GM08714 (cell line): ENCODE measurements at regions not wholly inside any gene's neighbourhood (a gene's known extent, or its start where the extent isn't known, plus 50 kb on each side); places are given as distances from the start of the nearest gene placed in this dataset.

ENCODE experiments used
- H3K4me3 ChIP-seq: fragments of 200-500 bp; sonication (Bioruptor generic); 2 replicates; pipeline ENCODE4 v1.5.1; 2014; ENCODE audit warnings: mild to moderate bottlenecking, low read length, inconsistent platforms
- ZNF274 ChIP-seq: IDR thresholded peaks from 2 replicates; pipeline ENCODE4 v1.6.1; 2012; ENCODE audit warnings: mild to moderate bottlenecking, low read depth, low read length

DNA sequence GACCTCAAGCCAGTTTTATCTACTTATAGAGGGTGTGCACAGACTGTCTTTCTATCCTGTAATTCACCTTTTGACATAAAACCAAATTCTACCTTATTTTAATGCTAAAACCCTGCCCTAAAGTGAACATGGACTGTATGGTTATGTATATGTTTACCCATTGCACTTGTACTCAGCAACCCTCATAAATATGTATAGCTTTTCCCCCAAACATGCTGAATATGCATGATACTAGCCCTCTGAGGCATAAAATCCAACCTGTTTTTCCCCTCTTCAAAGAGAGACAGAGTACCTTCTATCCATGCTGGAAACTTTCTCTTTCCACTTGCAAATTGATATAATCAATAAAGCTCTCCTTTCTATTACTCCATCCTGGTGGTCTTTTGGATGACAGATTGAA lies 267.9 kb upstream of the BMP2 start:
- no peak overlapping the region for H3K4me3 ChIP-seq
- TF ChIP-seq ZNF274: no peak

DNA sequence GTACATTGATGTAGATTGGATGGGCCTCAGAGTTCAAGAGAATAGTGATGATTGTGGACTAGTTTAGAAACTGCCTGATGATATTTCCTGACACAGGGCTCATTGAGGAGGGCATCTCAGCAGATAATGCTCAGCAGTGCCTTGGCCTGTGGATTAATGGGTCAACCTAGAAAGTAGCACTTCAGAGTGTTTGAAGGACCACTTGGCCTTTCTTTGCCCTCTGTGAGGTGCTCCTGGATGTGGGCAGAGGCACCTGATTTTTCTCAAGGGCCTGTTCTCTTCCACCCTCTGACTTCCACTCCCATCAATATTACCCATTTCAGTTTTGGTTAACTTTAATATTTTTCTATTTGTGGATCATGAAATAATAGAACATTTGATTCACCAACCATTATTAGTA lies 270.6 kb upstream of the BMP2 start:
- no peak overlapping the region for H3K4me3 ChIP-seq
- TF ChIP-seq ZNF274: no peak

DNA sequence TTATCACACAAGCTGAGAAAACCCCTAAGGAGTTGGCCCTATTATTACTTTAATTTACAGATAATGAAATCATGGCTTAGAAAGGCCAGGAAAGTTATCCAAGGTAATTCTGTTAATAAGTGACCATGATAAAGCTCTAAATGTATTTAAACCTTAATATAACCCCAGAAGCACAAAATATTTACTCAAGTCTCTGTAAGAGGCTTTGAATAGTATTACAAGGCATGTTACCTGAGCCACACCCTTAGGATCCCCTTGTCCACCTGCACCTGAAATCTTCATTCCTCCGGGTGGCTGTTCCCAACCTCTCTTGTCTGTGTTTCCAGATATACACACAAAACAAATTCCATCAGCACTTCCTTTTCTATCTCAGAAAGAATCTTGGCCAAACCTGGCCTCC lies 271.6 kb upstream of the BMP2 start:
- TF ChIP-seq ZNF274: no peak
- H3K4me3 ChIP-seq: no peak overlapping the region

DNA sequence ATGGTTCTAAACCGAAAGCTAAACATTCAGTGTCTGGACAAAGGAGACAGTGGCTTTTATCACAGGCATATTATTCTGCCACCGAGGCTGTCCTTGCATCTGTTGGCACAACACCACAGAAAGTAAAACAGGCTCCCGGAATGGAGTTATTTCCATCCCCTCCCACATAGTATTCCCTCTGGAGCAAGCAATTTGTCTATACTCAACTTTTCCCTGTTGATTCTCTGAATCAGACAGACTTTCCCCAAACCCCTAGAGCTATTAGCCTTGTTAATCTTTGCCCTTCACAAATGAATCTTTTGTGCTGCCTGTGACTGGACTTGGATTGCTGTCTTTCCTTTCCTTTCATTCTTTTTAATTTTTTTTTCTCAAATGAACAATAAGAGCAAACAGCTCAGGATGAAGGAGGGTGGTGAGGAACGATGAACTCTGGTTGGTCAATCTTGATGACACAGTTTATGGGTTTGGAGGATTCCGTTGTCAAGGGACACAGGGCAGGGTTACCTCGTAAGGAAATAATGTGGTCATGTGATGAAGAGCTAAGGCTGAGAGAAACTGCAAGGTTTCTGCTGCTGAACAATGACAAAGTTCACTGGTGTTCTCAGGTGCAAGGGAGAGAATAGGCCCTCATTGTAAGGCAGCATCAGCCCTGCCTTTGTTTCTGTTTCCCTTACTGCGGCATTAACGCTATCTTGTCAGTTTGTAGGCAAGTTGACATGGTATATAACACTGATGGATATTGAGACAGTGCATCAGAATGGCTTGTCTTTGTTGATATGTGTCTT lies 275.0 kb upstream of the BMP2 start:
- no peak for TF ChIP-seq ZNF274
- no peak overlapping the region for H3K4me3 ChIP-seq

DNA sequence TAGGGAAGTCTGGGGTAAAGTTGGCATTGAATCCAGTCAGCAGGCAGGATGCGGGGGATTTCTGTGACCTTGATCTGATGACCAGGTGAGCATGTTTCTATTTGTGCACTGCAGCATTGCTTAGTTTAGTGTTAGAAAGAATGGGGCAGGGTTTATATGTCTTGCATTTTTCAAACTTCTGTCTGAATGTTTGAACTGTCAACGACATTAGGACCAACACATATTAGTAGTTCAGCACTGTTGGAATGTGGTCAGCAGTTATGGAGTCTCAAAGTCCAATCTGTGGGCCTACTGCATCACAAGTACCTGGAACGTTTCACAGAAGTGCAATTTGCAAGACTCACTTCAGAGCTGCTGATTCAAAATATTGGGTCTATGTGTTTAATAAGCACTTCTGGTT lies 276.6 kb upstream of the BMP2 start:
- TF ChIP-seq ZNF274: no peak
- H3K4me3 ChIP-seq: no peak overlapping the region

DNA sequence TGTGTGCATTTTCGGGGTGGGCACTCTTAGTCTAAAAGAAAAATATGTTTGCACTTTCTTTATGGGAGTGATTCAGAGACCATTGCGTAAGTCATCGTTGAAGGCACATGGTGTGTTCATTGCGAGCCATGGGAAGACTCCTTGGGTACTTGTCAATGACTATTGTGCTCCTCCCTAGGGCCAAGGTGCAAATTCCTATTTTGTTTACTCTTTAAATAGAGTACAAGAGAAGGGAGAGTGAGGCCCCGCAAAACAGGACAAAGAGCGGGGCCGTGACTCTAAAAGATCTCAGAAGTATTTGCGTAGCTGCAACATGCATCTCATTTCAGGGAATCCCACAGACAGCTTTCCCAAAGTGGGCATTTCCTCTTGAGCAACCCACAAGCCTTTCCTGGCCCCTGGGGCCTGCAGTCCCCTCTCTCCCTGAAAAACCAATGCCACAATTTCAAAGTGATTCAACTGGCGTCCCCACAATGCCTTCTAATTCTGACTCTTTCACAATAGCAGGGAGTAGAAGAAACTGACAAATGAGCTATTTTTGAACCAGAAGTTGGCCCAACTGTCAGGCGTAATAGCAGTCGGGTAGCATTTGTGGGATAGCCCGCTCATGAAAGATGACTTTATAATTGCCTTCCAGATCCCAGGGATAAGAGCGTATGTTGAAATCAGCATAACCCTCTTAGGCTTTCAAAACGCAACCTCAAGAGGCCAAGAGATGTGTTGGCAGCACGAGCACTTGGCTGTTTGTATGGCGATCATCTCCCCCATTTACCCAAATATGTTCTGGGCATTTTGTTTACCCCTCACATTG lies 277.9 kb upstream of the BMP2 start:
- H3K4me3 ChIP-seq: no peak overlapping the region
- TF ChIP-seq ZNF274: no peak

DNA sequence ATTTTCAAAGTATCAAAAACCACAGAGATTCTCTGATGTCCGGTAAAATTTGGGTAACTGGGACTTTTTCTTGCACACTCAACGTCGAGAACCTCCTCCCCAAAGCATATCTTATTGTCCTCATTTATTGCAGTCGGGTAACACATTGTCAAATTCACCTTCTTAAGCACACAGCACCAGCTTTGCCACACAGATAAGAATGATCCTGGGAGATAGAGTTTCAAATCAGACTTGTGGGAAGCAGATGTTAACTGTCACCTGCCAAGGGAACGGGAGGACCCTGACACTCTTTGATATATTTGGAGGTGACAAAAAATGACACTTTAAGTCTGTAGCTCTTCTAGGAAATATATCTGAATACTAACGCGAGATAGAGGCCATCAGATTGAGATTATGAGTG lies 282.1 kb upstream of the BMP2 start:
- no peak overlapping the region for H3K4me3 ChIP-seq
- no peak for TF ChIP-seq ZNF274

DNA sequence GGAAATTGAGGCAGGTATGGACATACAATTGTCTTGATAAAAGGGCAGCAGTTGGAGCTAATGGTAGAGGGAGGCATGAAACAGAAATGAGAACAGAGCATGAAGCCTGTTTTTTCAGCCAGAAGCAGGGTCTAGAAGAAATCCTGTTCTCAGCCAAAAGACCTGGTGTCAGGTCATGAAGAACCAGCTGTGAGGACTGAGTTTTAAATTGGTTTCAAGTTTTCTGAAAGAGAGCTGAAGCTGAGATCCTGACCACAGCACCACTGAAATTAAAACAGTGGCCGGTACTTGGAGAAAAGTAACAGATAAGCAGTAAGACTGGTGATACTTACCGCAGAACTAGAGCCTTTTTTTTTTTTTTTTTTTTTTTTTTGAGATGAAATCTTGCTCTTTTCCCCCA lies 283.8 kb upstream of the BMP2 start:
- no peak overlapping the region for H3K4me3 ChIP-seq
- no peak for TF ChIP-seq ZNF274

DNA sequence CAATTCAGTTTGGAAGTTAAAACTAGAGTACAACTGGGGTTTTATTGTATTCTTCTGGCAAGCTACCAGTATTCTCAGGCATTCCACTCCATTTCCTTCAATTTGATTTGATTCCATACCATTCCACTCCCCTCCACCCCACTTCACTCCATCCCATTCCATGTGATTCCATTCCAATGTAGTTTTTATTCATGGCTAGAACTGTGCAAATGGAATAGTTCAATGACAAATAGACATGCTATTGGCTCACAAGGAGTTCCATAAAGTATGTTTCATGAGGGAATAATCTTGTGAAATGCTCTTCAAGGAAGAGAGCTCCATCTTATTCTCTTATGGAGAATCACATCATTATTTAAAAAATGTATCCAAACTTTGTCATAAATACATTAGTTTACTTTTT lies 285.0 kb upstream of the BMP2 start:
- TF ChIP-seq ZNF274: no peak
- no peak overlapping the region for H3K4me3 ChIP-seq

DNA sequence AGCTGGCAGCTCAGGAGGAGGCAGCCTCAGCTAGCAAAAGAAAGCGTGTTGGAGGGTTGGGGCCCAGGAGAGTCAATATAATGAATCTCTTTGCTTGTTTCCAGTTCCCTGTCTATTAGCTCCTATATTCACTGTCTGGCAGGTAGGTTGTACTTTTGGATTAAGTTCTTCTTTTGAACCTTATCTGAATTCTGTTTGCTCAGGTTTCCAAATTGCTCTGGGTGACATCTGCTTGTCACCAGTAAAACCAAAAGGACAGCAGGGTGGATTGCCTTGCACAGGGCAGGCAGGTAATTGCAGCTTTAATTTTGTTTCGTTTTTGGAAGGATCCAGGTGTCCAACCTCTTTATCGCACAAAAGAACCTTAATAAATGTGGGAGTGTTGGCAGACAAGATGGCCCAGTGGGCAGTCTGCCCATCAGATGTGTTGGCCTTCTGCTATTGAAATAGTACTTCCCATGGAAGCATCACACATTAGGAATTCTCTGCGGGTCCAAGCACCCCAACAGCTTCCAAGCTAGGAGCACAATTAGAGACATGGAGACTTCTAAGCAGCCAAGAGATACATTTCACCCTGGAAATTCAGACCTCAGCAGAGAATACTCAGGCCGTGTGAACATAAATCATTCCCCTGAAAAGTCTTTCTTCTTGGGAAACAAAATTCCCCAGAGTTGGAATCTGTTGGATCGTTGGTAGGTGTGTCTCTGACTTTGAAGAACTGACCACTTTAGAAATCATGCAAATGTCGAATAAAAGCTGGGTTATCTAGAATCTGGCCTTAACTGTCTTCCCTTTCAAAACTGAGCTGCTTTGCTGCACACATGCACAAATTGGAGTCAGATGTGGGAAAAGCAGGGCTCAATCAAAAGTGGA lies 286.9 kb upstream of the BMP2 start:
- H3K4me3 ChIP-seq: no peak overlapping the region

DNA sequence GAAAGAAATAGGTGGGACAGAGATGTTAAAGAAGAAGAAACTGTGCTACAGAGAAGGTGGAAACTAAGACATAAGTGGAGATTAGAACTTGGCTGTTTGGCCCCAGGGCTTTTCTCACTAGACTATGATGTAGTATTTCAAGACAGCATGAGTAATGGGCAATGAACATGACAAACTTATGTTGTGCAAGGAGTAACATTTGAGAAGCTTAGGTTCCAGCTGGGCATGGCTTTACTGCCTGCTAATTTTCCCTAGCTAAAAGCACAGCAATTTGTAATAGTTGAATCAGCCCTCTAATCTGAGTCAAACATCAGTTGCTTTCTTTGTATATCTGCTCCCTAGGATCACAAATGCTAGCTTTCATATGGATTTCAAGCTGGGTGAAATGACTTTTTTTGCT lies 294.3 kb upstream of the BMP2 start:
- H3K4me3 ChIP-seq: no peak overlapping the region
- TF ChIP-seq ZNF274: no peak

More for the DNA sequence above, 286.9 kb upstream of the BMP2 start:
- no peak for TF ChIP-seq ZNF274

DNA sequence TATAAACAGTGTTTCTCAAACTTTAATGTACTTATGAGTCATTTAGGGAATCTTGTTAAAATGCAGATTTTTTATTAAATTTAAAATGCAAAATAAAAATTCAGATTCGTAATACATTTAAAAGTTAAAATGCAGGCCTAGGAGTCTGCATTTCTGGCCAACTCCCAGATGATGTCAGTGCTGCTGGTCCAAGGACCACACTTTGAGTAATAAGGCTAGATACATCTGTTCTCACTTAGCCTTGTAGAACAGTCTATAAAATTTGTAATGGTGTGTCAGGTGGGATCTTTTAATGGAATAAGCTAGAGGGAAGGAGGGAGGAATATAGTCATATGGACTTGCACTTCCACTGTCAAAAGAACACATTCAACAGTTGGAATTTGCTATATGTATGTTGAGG lies 295.6 kb upstream of the BMP2 start:
- no peak for TF ChIP-seq ZNF274
- H3K4me3 ChIP-seq: no peak overlapping the region

DNA sequence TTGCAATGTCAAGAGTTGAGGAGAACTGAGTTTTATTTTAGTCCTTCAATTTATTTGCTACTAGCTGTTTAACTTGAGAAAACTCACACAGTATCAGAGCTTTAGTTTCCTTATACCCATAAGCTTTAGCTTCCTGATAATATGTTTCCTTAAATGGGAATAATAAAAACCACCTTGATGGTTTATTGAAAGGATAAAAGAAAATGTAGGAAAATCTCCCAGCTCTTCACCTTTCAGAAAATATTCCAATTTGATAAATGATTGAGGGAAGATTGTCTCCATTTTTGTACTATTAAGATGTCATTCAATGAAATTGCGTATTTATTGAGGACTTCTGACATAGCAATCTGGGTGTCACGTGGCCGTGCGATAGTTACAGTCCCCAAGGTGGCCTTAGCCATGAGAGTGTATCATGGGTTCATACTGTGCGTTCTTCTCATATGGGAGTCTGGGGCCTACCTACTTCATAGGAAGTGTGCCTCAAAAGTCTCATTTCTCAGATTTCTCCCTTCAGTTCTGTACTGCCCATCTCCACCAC lies 296.3 kb upstream of the BMP2 start:
- no peak overlapping the region for H3K4me3 ChIP-seq
- TF ChIP-seq ZNF274: no peak

DNA sequence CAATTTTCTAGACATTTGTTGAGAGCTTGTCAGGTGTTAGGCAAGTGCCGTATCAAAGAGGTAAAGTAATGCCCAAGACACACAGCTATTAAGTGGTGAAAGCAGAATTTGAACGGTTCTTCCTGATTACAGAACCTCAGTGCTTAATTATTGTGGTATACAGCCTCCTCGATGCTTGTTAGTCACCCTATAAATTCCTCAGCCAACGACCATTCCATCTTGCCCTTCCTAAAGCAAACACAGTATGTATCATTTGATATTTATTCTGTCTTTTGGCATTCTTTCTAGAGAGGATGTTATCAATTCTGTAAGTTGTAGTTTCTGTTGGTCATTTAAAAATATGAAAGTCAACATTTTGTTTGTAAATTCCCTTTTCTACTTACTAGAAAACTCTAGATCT lies 297.8 kb upstream of the BMP2 start:
- no peak for TF ChIP-seq ZNF274
- no peak overlapping the region for H3K4me3 ChIP-seq
